ENCODE measurements at regions not wholly inside any gene's neighbourhood (a gene's known extent, or its start where the extent isn't known, plus 50 kb on each side); places are given as distances from the start of the nearest gene placed in this dataset.

- DNase-seq: no peak
These were observed 246.7 kb upstream of the TPK1 start for GRCh38 chr7:145082366-145083161.

- DNase-seq: no peak
These were observed 229.6 kb upstream of the TPK1 start for GRCh38 chr7:145065473-145065872.

DNA sequence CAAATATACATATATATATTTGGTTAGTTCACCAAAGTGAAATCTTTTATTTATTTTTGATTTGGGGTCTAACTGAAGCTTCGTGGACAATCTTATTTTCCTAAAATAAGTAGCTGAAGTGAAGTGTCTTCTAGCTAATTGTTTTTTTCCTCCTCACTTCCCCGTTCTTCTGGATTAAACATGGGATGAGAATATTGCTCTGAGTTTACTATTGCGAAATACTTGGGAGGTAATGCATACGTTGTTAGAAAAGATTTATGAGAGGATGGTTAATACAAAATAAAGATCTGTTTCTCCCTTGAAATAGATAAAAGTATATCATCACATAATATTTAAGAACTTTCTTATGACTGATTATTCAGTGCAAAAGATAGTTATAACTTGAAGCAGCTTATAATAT, 228.3 kb upstream of the TPK1 start:
- no peak for DNase-seq

- DNase-seq: no peak
These were observed 217.9 kb upstream of the TPK1 start for GRCh38 chr7:145053781-145054180.

DNA sequence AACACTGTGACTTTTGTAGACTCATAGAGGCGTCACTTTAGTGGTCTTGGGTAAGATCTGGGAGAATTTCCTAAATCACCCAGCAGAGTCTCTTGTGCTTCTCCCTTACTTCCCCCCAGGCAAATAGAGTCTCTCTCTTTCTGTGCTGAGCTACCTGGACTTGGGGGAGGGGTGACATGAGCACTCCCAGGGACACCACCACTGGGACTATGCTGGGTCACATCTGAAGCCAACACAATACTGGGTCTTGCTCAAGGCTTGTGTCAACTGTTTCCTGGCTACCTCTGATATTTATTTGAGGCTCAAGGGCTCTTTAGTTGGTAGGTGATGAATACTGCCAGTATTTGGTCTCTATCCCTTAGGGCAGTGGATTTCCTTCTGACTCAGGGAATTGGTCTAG, 214.6 kb upstream of the TPK1 start:
- no peak for DNase-seq

- DNase-seq: peak; percentile 49
These were observed 201.0 kb upstream of the TPK1 start for GRCh38 chr7:145036604-145037405.

DNA sequence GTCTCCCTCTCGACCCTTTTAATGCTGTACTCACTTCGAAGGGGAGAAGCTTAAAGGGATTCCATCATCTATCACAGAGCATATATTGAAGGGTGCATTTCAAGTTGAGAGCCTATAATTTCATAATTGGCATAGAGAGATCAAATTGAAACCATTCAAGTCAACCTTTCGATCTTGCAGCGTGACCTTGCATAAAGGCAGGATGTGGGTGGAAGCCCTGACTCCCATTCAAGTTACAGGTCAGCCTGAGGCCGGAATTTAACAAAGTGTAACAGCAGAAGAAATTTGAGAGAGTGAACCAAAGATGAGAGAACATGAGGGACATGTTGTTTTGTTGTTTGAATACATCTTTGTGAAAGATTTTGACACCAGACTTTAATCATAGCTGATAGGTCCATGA, 195.3 kb upstream of the TPK1 start:
- DNase-seq: peak; percentile 1

GRCh38 chr7:145030754-145031153, 194.9 kb upstream of the TPK1 start:
- no peak for DNase-seq

DNA sequence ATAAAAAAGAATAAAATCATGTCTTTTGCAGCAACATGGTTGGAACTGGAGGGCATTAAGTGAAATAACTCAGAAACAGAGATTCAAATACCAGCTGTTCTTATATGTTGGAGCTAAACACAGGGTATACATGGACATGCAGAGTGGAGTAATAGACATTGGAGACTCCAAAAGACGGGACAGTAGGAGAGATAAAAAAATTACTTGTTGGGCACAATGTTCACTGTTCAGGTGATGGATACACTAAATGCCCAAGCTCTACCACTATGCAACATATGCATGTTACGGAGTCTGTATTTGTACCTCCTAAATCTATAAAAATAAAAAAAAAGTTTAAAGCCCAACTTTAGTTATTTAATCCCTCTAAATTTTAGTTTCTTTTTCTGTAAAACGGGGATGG, 184.6 kb upstream of the TPK1 start:
- DNase-seq: no peak

DNA sequence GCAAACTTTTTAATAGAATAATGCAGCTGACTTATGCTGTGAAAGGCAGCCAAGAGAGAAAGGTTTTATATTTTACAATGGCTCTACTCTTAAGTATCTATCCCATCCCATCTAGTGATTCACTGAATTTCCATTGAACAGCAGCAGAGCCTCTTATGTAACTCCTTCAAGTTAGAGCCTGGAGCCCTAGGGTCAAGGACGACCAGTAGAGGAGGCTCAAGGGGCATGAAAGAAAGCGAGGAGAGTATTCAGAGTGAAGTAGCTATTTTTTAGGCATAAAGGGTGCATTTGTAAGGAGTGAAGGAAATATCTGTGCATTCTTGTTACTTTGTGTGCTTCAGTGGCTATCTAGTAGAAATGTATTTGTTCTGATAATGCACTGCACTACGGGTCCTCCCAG, 180.2 kb upstream of the TPK1 start:
- DNase-seq: peak; percentile 14

DNA sequence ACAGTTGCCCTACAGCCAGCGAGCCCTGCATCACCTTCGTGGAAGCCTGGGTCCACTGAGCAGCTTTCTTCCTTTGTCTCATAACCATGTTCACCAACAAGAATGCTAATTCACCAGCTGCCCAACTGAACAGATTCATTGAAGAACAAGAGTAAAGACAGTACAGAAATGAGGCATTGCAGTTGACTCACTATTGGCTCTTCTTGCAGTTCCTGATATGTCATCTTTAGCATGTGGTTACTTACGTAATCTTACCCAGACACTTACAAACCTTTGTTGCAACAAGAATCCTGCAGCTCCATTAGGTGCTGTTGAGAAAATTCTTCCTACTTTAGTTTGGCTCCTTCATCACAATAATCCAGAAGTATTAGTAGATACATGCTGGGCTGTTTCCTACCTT, 174.0 kb upstream of the TPK1 start:
- peak; percentile 17 for DNase-seq

DNA sequence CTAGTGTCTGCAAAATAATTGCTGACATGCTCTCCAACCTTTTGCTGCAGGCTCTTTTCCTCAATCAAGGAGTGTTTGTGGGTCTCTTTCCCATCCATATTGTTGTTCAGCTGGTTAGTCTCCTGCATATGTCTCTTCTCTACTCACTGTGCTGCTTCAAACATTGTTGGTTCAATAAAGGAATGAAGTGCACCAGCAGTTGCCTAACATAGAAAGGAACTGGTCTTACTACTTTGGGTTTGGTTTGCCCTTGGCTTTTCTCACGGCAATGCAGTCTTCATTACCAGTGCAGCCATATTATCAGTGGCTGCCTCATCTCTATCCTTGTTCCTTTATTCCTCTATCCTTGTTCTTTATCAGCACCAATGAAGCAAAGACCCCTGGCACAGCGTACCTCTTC, 169.7 kb upstream of the TPK1 start:
- DNase-seq: no peak

DNA sequence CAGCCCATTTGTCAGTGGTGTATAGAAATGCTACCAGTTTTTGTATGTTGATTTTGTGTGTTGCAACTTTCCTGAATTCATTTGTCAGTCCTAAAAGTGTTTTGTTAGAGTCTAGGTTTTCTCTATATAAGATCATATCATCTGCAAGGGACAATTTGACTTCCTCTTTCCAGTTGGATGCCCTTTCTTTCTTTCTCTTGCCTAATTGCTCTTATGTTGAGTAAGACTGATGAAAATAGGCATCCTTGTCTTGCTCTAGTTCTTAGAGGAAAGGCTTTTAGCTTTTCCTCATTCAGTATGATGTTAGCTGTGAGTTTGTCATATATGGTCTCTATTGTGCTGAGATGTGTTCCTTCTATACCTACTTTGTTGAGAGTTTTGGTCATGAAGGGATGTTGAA, 161.7 kb upstream of the TPK1 start:
- DNase-seq: peak; percentile 18

DNA sequence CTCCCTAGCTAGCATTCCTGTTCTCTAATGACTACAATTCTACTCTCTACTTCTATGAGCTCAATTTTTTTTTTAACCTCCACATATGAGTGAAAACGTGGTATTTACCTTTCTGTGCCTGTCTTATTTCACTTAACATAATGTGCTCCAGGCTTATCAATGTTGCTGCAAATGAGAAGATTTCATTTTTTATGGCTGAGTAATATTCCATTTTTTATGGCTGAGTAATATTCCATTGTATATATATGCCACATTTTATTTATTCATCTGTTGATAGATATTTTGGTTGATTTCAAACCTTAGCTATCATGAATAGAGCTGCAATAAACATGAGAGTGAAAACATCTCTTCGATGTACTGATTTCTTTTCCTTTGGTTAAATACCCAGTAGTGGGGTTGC, 159.6 kb upstream of the TPK1 start:
- DNase-seq: no peak

- no peak for DNase-seq
These were observed 155.2 kb upstream of the TPK1 start for GRCh38 chr7:144991041-144991440.

DNA sequence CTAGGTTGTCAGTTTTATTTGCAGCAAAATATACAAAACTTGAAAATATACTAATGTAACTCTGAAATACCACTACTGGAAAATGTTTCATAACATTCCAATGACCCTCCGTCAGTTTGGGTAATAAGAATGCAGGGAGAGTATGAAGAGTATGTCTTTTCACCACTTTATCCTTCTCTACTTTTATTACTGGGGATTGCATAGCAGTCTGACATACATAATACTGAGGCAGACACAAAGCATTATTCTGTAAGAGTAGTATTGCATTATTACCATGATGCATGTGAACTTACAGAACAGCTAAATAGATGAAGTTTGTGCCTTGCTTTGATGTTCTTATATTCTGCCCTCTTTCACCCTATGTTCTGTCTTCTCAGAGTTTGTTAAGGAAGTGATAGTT, 151.8 kb upstream of the TPK1 start:
- DNase-seq: no peak

DNA sequence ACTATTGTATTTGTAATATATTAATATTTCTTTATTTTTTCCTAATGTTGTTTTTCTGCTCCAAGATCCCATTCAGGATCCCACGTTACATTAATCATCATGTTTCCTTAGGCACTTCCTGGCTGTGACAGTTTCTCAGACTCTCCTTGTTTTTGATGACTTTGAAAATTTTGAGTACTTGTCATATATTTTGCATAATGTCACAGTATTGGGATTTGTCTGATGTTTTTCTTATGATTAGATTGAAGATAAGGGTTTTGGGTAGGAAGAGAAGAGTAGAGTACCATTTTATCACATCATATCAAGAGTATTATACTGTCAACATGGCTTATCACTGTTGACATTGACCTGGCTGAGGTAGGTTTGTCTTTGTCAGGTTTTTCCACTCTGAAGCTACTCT, 146.3 kb upstream of the TPK1 start:
- no peak for DNase-seq

DNA sequence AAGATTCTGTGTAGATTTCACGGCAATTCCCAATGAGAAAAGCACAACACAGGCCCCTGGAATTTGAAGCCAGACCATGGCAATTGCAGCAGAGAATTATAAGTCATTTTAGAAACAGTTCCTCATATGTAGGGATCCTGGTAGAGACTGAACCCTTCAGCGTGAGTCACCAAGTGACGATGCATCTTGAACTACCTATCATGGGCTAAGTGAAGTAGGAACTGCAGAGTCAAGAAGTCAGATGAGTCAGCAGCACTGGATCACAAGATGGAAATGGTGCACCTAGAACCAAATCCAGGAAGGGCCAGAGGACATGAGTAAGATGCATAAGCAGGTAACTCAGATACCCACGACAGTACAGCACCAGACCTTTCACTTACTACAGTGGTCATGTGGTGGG, 140.0 kb upstream of the TPK1 start:
- DNase-seq: no peak

DNA sequence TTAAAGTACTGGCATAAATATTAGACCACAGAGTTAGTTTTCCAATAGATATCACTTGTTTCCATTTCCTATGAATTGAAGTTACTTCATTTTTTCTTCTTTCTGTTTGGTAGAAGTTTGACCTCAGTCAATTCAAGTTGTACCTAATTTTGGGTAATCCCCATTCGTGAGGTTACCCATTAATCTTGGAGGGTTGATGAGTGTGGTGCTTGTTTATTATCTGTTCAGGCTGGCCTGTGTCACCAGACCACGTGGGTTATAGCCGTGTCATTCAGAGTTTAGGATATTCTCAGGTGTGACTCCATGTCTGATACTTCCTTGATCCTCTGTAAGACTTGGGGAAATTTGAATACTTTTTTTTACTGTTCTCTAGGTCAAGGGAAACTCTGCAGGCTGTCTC, 133.9 kb upstream of the TPK1 start:
- no peak for DNase-seq

- no peak for DNase-seq
These were observed 124.9 kb upstream of the TPK1 start for GRCh38 chr7:144960763-144961162.

GRCh38 chr7:144957998-144958397, 122.1 kb upstream of the TPK1 start:
- DNase-seq: no peak

GRCh38 chr7:144955422-144955821, 119.6 kb upstream of the TPK1 start:
- no peak for DNase-seq

DNA sequence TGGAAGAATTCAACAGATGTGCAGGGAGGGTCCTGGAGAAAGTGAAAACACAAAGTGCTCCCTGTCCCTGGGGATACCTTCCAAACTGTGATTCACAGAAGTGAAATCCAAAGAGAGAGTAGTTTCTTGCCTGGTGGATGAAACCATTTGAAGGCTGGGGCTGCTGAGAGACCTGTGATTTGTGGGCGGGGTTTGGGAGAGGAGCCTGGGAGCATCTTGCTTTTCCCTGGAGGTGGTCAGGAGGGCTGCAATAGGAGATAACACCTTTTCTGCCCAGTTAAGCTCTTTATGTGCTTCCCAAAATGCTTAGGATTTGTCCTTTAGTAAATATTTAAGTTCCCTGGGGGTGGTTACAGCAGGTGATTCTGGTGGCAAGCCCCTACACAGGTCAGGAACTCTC, 105.3 kb upstream of the TPK1 start:
- no peak for DNase-seq

DNA sequence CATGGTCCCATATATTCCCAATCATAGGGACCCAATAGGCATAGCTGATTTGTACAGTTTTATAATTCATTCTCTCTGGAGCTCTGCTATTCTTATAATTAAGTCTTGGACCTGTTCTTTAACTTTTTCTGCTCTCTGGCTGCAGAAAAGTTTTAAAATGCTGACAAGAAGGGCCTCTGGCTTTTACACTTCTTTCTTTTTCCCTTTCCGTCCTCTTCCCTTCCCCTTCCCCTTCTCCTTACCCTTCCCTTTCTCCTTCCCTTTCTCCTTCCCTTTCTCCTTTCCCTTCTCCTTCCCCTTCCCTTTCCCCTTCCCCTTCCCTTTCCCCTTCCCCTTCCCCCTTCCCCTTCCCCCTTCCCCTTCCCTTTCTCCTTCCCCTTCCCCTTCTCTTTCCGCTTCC, 101.3 kb upstream of the TPK1 start:
- no peak for DNase-seq

DNA sequence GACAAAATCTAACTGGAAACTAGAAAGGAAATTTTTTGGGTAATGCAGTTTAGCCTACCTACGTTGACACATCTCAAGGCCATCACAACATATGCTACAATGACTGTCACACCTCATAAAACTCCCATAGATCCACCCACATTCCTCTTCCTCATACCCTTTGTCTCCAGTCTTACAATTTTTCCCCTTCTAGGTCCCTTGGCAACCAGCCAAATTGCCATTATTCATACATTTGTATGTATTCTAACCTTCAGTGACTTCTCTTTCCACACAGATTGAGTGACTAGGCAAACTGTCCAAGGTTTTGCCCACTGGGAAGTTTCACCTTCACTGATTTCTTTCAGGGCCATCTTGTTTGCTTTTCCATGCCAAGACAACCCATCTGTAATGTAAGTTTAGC, 100.5 kb upstream of the TPK1 start:
- no peak for DNase-seq

Measured in OCI-M1 (cell line).